HG02973 (cell line): ENCODE measurements at regions not wholly inside any gene's neighbourhood (a gene's known extent, or its start where the extent isn't known, plus 50 kb on each side); places are given as distances from the start of the nearest gene placed in this dataset.

Source experiments
- ATAC-seq: cut with Tn5 transposase; IDR thresholded peaks from one replicate; pipeline ENCODE4 v1.9.1; 2021; ENCODE audit warnings: moderate library complexity; ENCODE audit not compliant: unreplicated experiment

DNA sequence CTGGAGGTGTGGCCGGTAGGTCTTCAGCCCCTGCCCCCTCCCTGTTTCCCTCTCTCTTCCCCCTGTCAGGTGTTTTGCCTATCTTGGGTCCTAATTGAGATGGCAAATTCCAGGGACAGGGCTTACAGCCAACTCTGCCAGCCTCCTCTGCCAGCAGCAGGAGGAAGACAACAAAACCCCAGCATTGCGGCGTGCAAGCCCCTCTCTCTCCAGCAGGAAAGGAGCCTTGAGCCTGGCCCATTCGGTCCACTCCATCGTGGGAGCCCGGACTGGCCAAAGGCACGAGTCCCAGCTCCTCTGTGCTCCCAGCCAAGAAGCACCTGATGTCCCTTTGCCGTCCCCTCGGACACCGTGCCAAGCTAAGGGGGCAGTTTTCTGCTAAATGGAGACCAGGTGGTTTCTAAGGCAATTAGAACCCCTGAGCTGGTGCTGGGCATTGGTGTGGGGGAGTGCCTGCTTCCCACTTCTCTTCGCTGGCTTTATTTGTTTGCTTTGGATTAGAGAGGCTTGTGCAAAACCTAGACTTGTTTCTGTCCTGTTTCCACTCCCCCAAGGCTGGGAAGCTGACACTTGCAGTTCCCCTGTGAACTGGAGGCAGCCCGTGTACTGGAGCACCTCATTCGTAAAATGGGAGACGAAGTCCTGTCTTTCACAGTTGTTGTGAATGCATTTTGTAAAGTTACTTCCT lies 57.1 kb upstream of the LHX5 start:
- ATAC-seq, result no peak

- ATAC-seq, result no peak
These were observed 53.4 kb upstream of the LHX5 start for GRCh38 chr12:113525066-113525465.

GRCh38 chr12:113524495-113524894 lies 52.8 kb upstream of the LHX5 start:
- ATAC-seq, result no peak

DNA sequence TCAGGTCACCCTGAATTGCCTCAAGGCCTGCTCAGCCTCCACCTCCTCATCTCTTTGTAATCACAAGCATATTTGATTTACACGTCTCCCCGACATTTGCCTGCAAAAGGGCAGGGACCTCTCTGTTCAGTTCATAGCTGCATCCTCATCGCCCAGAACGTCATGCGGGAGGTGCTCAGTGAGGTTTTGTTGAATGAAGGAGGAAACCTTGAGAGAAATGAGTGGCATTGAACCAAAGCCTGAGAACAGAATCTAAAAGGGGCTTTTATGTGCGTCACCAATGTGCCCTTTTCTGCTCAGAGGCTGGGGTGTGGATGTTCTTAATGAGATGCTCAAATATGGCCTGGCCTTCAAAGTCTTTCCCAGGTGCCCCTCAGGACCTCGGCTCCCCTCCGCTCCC lies 50.0 kb upstream of the LHX5 start:
- ATAC-seq, result no peak
